ENCODE measurements at regions not wholly inside any gene's neighbourhood (a gene's known extent, or its start where the extent isn't known, plus 50 kb on each side); places are given as distances from the start of the nearest gene placed in this dataset.

DNA sequence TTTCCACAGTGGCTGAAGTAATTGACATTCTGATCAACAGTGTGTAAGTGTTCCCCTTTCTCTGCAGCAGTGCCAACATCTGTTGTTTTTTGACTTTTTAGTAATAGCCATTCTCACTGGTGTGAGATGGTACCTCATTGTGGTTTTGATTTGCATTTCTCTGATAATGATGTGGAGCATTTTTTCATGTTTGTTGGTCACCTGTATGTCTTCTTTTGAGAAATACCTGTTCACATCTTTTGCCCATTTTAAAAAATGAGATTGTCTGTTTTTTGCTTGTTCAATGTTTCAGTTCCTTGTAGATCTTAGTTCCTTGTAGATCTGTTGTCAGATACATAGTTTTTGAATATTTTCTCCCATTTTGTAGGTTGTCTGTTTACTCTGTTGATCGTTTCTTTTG lies 162.5 kb upstream of the PITX1 start:
- DNase-seq (ENCODE audit: low spot score in 2 of 2) = no peak
- intact Hi-C loops (cut with DNase I; ENCODE audit: low total_unique reads) = loop anchor here (1.0 kb wide), 1 partner anchor 20 kb away; no protein-coding TSS in a partner anchor
- H3K4me3 ChIP-seq (ENCODE audit: low read depth, poor library complexity, severe bottlenecking) = no peak overlapping the region
- WGBS, 2 donors = 76 to 77% methylated on average over 1 of the region's 1 CpG
- TF ChIP-seq POLR2A (IDR thresholded peaks at IDR 0.05) = no peak
- TF ChIP-seq, protein P1, sequence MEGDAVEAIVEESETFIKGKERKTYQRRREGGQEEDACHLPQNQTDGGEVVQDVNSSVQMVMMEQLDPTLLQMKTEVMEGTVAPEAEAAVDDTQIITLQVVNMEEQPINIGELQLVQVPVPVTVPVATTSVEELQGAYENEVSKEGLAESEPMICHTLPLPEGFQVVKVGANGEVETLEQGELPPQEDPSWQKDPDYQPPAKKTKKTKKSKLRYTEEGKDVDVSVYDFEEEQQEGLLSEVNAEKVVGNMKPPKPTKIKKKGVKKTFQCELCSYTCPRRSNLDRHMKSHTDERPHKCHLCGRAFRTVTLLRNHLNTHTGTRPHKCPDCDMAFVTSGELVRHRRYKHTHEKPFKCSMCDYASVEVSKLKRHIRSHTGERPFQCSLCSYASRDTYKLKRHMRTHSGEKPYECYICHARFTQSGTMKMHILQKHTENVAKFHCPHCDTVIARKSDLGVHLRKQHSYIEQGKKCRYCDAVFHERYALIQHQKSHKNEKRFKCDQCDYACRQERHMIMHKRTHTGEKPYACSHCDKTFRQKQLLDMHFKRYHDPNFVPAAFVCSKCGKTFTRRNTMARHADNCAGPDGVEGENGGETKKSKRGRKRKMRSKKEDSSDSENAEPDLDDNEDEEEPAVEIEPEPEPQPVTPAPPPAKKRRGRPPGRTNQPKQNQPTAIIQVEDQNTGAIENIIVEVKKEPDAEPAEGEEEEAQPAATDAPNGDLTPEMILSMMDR (IDR thresholded peaks at IDR 0.05) = no peak

DNA sequence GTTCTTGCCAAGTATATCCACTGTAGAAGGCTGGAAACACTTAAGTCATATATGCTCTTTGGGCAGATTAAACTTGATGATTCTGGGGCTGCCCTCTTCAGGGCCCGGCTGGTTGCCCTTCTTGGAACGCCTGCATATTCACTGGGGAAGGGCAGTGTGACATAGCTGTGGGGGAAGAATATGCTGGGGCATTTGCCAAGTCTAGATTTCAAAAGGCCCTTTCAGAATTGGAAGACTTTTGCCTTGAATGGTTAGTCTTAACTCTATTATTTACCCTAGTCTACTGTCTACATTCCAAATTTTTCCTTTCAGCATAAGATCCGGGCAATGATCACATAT lies 161.2 kb upstream of the PITX1 start:
- no peak for DNase-seq (ENCODE audit: low spot score in 2 of 2)
- TF ChIP-seq POLR2A (IDR thresholded peaks at IDR 0.05) = no peak
- TF ChIP-seq, protein P1 (IDR thresholded peaks at IDR 0.05) = no peak
- intact Hi-C loops (cut with DNase I; ENCODE audit: low total_unique reads) = no loop called here
- no peak overlapping the region for H3K4me3 ChIP-seq (ENCODE audit: low read depth, poor library complexity, severe bottlenecking)
- 56% methylated on average over 3 of the region's 3 CpGs for WGBS, 2 donors

DNA sequence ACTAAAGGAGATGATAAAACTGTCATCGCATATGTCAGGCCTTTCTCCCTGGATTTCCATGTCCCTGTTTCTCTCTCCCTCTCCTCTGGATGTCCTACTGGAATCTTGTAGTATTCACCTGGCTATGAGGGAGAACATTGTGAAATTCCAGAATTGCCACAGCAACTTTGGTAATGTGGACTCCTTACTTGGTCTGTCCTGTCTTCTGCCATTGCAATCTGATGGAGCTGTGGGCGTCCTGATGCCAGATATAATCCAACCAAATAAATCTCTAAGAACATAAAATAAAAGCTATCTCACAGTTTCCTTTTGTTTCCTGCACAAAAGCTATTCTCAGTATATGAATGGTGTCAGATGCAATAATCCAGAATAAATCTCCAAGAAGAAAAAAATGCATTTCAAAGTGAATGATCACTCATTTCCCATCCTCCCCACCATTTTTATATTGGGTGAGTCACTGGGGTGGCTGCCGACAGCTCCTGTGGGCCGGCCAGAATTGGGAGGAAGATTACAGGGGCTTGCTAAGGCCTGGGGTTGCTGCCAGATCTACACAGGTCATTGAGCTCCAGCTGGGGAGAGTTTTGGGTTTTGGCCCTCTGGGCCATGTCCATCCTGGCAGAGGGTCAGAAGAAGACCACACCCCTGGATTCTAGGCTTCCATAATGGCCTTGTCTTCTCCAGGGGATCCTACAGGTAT lies 160.7 kb upstream of the PITX1 start:
- TF ChIP-seq, protein P1 (IDR thresholded peaks at IDR 0.05) = no peak
- no peak for TF ChIP-seq POLR2A (IDR thresholded peaks at IDR 0.05)
- WGBS, 2 donors = 66 to 79% methylated on average over 4 of the region's 4 CpGs
- peak in 1 of 2 donors; percentile 42 for DNase-seq (ENCODE audit: low spot score in 2 of 2)
- intact Hi-C loops (cut with DNase I; ENCODE audit: low total_unique reads) = no loop called here
- no peak overlapping the region for H3K4me3 ChIP-seq (ENCODE audit: low read depth, poor library complexity, severe bottlenecking)

DNA sequence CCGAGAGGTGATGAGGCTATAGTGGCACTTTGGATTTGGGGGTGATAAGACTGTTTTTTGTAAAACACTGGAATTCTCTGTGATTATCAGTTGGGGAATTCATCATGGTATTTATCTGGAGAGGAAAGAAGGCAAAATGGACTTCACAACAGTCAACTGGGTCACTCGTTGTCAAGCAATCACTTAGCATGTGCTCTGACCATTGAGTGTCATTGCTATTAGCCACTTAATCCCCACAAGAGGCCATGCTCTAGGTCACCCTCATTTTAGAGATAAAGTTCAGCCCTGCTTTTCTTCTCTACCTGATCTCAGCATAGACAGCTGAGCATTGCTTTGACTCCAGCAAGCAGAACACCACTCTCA lies 160.1 kb upstream of the PITX1 start:
- DNase-seq (ENCODE audit: low spot score in 2 of 2) = no peak
- WGBS, 2 donors = 89 to 95% methylated on average over 2 of the region's 2 CpGs
- intact Hi-C loops (cut with DNase I; ENCODE audit: low total_unique reads) = no loop called here
- TF ChIP-seq POLR2A (IDR thresholded peaks at IDR 0.05) = no peak
- TF ChIP-seq, protein P1 (IDR thresholded peaks at IDR 0.05) = no peak
- no peak overlapping the region for H3K4me3 ChIP-seq (ENCODE audit: low read depth, poor library complexity, severe bottlenecking)

DNA sequence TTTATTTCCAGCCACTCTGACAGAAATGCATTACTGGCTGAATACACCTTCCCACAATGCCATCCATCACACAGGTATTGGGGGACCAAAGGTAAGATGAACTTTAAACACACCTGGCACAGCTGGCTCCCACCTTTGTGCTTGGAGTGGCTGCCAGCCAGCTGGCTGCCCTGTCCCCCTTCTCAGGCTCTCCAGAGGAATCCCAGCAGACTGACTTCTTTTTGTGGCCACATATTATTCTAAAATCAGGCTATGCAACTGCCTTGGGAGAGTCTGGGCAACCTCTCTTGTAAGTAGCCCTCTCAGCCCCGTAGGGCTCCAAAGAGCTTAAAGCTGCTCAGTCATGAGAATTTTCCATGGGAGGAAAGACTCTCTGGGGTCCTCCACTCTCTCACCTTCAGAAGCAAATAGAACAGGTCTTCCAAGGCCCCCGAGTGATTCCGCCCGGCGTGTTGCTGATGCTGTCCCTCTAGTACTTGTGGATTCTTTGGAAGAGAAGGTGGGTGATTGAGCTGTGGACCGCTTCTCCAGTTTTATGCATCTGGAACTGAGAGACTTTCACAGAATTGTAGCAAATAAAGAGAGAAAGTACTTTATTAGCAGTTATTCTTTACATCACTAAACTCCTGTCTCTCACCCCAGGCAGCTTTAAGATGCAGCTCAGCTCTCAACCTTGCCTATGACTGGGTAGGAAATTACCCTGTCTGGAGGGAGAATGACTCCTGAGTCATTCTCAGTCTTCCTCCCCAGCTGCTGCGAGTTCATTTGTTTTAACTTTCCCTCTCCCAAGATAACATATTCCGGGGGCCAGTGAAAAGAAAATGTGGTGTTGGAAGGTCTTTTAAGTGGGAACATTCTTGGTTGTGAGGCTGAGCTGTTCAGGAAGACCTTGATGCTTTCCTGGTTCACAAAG lies 159.4 kb upstream of the PITX1 start:
- intact Hi-C loops (cut with DNase I; ENCODE audit: low total_unique reads) = no loop called here
- no peak overlapping the region for H3K4me3 ChIP-seq (ENCODE audit: low read depth, poor library complexity, severe bottlenecking)
- TF ChIP-seq POLR2A (IDR thresholded peaks at IDR 0.05) = no peak
- TF ChIP-seq, protein P1 (IDR thresholded peaks at IDR 0.05) = no peak
- DNase-seq (ENCODE audit: low spot score in 2 of 2) = peak in 1 of 2 donors; percentile 75
- WGBS, 2 donors = 72 to 82% methylated on average over 8 of the region's 8 CpGs

Measured in lower leg skin (tissue), 4 donors.